GM18498 (cell line): ENCODE measurements at regions not wholly inside any gene's neighbourhood (a gene's known extent, or its start where the extent isn't known, plus 50 kb on each side); places are given as distances from the start of the nearest gene placed in this dataset.
"Not testable (repeated sequence)": the region's sequence is repeated elsewhere in the genome, so short reads cannot be mapped to it uniquely, and the experiment has no call there.

Source experiments
- ATAC-seq: cut with Tn5 transposase; IDR thresholded peaks from one replicate; pipeline ENCODE4 v1.9.1; 2021; ENCODE audit warnings: mild to moderate bottlenecking, moderate library complexity; ENCODE audit not compliant: unreplicated experiment

DNA sequence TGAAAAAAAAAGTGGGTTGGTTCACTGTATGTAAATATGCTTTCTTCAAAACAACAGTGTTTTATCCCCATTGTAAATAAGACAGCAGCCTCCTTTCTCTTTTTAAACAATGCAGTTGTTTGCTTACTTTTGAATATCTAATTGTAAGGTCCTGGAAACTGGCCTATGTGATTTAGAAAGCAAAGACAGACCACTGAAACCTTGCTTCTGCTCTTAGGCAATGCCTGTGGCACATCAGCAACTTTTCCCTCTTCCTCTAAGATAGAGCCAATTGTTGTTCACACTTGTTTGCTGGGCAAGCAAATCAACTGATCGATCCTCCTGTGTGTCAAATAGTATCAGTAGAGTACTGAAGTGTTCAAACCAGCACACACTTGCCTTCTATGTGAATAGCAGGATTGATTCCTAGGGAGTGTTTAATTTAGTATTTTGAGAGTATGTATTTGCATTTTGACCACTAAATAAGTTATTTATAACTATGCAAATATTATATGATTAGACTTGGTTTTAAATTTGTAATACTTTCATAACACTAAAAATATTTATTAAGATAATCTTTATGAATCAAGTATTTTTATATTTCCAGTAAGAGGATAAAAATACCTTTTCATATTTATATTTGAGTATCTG is 55.4 kb upstream of the GRPR start:
- peak; percentile 82 for ATAC-seq

DNA sequence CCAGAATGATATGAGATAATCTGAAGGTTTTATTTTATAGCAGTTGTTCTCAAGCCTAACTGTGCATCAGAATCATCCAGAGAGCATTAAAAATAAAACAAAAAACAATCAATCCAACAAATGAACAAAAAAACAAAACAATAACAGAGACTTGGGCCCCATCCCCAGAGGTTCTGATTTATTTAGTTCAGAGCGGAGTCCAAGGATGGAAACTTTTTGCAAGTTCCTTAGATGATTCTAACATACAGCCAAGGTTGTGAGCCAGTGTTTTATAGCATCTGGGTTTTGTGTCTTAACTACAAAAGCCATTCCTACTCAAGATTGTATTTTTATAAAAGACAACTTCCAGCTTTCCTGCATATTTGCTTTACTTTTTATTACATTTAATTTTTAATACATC is 59.4 kb upstream of the GRPR start:
- ATAC-seq = no peak

DNA sequence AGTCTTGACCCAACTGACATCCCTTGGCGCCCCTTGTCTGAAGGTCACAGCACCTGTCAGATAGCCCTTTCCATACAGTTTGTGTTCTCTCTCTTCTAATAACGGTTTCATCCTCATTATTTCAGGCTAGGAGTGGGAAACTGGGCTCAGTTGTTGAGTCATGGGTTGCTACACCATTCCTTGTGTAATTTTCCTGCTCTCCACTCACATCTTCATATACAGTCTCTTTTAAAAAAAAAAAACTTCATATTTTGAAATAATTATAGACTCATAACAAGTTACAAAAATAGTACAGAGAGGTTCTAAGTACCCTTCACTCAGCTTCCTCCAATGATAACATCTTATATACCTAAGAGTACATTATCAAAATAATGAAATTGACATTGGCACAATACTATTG is 60.2 kb upstream of the GRPR start:
- ATAC-seq = no peak

DNA sequence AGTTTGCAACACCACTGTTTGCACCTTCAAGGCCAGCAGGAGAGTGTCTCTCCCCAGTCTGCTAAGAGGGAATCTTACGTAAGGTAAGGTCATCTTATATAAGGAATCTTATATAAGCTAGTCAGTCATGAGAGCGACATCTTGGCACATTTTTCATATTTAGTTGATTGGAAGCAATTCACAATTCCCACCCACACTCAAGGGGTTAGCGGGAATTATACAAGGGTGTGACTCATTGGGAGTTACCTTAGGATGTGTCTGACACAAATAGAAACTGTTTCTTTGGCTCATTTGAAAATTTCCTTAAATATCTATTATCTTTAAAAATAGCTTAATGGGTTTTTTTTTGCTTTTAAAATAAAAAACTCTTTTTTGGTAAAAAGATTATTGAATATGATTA is 62.1 kb upstream of the GRPR start:
- ATAC-seq = no peak

DNA sequence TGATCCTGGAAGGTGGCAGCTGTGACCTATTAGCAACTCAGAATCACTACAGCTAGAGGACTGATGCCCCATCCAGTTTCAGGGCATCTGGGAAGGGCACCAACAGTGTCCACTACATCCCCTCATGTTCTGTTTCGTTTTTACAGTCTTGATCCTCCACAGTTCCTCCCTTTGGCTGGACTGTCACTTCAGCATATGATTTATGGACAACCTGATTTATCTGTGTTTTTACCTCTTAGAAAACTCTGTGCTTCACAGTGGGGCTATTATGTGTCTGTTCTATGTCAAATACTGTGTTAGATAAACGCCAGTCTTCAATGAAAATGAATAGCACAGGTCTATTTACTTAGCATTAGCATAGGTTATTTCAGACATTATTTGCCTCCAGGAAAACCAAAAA is 63.1 kb upstream of the GRPR start:
- ATAC-seq = no peak

DNA sequence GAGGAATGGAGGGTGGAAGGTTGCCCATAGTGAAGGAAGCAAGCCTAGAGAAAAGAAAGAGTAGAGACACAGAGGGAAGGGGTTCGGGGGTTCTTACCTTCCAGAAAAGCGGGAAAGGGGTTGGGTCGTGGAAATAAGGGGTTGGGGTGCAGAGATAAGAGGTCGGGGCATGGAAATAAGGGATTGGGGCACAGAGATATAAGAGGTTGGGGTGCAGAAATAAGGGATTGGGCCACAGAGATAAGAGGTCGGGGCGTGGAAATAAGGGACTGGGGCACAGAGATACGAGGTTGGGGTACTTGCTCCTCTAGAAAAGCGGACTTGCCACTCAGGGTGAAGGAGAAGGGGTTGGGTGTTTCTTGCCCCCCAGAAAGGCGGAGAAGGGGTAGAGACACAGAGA is 74.2 kb upstream of the GRPR start:
- ATAC-seq = not testable (repeated sequence)

DNA sequence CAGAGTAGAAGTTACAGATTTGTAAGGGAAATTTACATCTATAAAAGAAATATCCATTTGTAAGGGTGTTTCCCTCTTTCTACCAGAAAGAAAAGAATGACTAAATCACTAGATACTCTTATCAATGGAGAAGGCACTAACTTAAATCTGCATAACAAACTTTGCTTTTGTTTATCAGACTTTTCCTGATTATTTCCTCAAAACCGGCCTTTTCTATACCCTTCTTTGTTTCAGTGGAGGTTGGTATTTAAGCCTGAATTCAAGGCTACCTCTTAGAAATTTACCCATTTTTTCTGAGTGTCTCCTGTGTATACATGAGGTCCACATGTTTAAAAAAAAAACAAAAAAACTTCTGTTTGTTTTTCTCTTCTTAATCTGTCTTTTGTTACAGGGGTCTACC is 80.4 kb upstream of the GRPR start:
- ATAC-seq = no peak

DNA sequence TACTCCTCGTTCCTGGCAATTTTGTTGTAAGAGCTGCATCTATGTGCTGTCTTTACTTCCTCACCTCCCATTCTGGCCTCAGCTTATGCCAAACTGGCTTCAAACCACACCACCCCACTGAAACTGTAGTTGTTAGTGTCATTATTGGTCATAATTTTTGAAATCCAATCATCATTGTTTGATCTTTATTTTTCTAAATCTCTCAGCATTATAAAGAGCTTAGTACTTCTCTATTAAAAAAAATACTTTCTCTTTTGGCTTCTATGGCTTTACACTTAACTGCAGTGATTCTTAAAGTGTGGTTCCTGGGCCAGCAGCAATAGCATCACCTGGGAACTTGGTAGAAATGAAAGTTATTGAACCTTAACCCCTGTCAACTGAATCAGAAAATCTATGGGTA is 83.5 kb upstream of the GRPR start:
- ATAC-seq = peak; percentile 61

DNA sequence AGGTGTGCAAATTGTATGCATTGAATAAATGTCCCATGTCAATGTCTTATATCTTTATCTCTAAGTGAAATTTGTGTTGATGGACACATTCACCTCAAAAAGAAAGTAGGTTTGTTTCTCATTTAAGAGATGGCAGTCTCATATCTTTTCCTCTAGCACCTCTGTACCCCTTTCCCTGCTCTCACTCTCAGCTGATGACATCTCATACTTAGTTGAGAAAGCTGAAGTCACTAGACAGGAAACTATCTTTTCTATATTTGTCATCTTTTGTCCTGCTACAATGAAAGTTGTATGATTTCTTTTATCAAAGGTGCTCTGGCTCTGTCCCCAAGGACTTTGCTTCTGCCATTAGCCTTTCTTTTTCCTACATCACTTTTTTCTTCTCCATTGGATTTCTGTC is 84.0 kb upstream of the GRPR start:
- peak; percentile 54 for ATAC-seq

DNA sequence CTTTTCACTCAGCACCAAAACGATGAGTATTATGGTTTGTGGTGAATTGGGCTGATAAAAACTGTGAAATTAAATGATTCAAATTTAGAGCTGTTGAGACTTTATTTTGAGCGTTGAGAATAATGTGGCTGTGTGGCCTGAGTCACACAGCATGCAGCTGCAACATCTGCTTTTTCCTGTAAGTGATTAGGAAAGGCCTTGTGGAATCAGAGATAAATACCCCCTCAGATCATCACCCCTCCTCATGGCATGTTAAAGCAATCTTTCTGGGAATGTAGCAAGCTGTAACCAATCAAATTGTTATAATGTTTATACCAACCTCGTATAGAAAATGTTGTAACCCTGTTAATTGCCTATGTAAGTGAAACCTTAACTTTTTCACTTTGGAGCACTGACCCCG is 90.0 kb upstream of the GRPR start:
- no peak for ATAC-seq

DNA sequence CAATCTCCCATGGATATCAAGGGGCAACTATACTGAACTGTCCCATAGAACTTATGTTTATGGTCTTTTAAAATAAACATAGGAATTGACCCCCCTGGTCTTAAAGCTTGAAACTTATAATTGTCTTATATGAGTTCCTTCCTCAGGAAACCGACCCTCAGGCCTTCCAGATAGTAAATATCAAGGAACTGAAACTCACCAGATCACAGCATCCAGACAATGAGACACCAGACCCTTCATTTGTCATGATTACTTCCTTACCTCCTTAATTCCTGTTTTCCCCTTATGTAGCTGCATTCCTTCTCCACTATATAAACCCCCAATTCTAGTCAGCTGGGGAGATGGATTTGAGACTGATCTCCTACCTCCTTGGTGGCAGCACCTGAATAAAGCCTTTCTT is 94.8 kb upstream of the GRPR start:
- ATAC-seq = no peak

DNA sequence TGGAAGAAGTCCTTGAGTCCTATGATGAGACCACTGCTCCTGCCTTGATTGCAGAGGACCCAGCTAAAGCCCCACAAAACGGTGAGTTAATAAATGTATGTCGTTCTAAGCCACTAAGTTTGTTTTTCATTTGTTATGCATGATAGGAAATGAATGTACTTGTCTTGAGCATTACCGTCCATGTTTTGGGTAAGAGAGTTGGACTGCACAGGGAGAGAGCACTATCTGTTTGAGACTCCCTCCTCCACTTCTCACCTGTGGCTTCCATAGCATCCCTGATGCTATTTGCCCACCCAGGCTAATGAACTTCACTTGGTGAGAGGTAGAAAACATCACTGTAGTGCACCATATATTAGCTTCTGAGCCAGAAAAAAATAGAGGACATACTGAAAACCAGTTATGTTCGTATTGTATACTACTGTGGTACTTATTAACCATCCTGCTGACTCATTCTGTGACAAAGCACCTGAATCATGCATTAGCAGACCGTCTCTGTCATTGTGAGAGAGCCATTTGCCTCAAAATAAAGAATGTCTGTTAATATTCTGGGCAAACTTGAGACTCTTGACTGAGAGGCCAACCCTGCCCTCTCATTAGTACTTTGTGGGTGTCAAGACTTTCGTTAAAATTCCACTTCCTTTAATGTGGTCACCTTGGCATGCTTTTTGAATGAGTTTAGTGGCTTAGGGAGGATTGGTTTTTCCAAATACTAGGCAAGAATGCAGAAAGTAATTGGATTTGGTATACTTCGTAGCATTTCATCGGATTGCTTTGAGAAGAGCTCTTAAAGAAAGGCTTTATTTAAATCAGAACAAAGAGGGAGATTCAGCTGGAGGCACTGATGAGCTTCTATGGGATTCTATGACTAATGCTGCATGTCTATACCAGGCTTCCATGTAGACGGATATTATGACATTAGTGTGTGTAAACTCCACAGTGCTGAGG is 99.3 kb upstream of the GRPR start:
- ATAC-seq = peak; percentile 97

DNA sequence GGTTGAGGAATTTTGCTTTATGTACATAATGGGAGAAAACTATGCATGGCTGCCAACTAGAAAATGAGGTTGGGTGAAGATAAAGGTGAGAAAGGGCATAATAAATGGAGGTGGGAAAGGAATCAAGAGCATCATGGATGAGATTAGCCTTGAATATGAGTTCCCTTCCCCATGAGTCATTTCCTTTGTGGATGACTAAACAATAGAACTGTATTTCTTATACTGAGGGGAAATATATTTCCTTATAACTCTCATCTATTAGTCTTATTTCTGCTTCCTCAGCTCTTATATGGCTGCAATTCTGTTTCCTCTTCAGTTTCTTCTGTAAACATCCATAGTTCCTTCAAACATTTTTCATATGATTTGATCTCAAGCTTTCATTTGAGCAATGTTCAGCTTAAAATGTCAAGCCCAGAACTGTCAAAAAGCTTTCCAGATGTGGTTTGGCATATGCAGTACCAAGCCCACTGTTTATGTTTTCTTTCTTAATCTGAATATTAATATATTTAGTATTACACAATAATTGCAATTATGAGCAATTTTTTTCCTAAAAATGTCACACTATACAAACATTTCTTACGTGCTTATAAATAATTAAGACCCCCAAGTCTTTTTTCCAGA is 100.7 kb upstream of the GRPR start:
- no peak for ATAC-seq

DNA sequence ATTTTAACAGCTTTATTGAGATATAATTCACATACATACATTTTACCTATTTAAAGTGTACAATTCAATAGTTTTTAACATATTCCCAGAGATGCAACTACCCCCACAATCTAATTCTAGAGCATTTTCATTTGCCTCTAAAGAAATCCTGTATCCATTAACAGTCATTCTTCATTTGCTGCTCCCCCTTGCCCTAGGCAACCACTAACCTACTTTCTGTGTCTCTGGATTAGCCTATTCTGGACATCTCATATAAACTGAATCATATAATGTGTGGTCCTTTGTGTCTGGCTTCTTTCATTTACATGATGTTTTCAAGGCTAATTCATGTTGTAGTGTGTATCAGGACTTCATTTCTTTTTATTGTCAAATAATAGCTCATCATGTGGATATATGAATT is 105.1 kb upstream of the GRPR start:
- no peak for ATAC-seq

DNA sequence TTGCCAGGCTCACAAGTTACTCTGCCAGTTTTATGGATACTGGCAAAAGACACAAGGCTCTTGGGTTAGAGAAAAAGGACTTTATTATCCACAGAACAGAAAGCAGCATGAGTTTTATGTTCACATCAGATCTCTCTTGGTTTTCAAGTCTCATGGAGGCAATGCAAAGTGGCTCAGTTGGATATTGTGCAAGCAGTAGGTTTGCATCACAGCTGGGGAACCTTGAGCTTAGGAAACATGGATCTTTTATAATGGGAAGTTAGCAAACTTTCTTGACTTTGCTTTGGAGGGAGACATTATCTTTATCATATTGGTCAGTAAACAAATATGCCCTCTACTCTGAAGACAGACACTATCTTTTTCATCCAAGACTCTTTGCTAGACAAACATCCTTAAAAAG is 109.2 kb upstream of the GRPR start:
- no peak for ATAC-seq

DNA sequence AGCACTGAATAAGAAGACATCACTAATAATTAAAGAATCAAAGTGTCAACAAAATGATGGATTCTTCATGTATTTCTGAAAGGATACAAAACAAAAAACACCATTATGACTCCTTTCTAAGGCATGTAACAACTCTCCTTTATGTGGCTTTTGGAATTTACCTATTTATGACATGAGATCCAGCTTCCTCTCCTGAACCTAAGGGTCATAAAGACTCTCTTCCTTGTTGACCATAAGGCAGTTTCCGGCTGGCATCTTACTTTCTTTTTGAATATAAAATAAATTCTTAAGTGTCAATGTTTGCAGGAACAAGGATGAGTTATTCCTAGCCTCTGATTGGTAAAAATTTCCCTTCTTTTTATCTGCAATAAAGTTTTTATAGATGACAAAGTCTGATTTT is 111.1 kb upstream of the GRPR start:
- ATAC-seq = no peak

DNA sequence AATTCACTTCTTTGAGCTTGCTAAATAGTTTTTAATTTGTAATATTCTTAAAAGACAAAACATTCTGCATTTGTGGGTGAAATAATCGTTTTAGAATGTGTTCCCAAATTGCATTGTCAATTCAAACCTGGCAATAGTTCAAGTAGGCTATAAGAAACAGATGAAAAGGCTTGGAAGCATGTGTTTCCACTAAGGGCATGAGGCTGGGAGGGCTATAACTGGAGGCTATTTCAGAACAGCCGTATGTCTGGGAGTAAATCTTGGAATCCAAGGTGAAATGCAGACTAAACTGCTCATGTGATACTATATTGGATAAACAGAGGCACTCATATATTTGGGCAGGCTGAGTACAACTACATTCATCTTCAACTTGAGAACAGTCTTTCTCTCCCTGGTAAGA is 117.4 kb upstream of the GRPR start:
- no peak for ATAC-seq

DNA sequence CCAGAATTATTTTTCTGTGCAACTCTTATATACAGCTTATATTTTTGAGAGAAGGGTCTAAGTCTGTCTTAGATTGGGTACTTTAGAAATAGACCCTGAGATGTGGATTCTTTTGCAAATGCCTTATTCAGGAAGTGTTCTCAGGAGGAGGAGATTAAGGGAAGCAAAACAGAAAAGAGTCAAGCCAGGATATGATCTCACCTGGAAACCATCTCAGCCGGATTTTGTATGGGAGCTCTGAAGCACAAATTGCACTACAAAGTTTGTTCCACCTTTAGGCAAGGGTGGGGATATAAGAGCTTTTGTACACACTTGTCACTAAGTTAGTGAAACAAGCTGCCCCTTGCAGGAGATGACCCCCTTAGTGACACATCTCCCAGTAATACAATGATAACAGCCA is 121.2 kb upstream of the GRPR start:
- no peak for ATAC-seq

DNA sequence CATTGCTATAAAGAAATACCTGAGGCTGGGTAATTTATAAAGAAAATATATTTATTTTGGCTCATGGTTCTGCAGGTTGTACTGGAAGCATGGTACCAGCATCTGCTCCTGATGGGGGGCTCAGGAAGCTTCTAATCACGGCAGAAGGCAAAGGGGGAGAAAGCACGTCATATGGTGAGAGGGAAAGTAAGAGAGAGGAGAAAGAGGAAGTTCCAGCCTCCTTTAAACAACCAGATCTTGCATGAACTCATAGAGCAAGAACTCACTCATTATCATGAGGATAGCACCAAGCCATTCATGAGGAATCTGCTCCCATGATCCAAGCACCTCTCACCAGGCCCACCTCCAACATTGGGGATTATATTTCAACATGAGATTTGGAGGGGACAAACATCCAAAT is 125.0 kb upstream of the GRPR start:
- no peak for ATAC-seq

DNA sequence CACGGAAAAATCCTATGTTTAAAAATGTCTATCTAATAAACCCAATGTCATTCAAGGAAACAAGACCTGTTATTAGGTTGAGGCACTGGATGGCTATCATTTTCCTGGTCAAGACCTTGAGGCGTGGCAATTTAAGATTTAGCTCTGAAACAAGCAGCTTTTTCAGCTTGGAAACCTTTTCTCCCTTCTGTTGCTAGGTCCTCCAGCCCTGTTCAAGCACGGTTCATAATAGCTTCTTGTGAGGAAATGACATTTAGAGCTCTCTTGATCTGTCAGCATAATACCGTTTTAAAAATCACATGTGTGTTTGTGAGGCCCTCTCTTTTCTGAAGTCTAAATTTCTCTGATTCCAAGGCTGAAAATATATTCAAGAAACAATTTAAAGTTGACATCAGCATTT is 133.6 kb upstream of the GRPR start:
- ATAC-seq = no peak

DNA sequence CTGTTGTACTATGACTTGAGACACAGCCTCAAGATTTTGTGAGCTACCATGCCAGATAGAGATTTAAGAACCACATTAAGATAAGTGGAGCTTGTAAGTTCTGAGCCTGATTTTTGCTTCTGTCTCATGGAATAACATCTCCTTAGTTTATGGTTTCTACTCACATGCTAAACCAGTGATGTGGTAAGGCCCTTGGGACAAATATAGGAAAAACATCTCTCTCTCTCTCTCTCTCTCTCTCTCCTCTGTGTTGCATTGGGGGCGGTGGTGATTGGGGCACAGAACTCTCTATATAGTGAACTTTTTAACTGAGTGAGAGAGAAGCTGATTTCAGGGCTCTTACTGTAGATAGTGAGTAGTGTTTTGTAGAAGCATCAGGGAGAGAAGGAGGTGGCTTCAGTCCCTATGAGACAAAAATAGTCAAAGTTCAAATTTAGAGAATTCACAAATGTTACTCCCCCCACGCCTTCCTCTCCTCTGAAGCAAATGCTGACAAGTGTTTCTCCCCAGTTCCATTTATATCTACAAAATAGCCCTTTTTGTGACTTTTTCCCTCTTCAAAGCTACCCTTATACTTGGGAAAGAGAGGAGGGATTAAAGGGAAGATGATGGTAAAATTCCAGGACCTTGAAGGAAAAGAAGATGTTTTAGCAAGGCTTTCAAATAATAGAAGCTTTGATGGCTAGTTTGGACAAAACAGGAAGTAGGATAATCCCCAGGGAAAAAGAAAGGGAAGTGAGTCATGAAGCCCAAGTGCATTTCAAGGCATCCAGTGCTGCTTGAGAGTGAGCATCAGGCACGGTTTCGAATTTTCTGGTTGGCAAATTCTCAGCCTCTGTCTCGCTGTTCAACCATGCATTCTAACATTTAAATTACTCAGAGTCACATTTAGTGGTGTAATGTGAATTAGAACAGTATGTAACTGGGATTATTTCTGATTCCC is 134.3 kb upstream of the AP1S2 start:
- no peak for ATAC-seq
